NCI-H2029 treated with DMSO at 0.1 percent for 48 hours (cell line): ENCODE measurements at regions not wholly inside any gene's neighbourhood (a gene's known extent, or its start where the extent isn't known, plus 50 kb on each side); places are given as distances from the start of the nearest gene placed in this dataset.
A peak's percentile ranks its signal among the peaks of the same experiment; 100 is the strongest.
"Not testable (repeated sequence)": the region's sequence is repeated elsewhere in the genome, so short reads cannot be mapped to it uniquely, and the experiment has no call there.

Experiments used
- DNase-seq: peaks from one replicate; lab custom pipeline; 2025; lab: John Stamatoyannopoulos, UW

DNA sequence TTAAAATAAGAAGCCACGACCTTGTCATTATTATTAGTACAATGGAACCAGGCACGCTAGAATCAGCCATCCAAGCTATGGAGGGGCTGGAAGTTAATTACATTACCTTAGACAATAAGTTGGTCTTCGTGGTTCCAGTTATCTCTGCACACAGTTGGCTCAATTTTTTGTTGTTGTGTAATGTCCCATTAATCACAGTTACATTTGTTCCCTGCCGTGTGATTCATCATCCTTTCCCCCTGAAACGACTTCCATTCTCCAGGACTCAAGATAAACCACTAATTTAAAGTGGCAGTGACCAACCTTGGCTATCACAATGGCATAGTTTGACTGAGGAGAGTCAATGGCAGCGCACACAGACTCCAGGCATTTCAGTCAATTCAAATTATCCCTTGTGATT, 905.0 kb downstream of the RAB28 start:
- no peak for DNase-seq

GRCh38 chr4:12576409-12576808, 907.7 kb downstream of the RAB28 start:
- DNase-seq = no peak

DNA sequence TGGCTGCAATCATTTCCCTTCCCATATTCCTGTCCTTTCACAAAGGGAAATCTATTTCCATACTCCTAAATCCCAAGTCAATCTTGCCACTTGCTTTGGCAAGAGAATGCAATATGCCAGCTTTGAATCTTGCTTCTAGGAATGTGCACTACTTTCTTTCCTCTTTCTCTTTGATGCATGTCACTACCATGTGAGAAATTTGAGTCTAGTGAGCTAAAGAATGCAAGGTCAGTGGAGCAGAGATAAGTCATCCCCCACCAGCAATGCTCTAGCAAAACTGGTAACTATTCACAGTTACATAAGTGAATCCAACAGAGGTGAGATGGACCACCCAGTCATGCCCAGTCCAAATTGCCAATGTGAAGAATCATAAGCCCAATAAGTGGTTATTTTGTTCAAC, 910.4 kb downstream of the RAB28 start:
- no peak for DNase-seq

DNA sequence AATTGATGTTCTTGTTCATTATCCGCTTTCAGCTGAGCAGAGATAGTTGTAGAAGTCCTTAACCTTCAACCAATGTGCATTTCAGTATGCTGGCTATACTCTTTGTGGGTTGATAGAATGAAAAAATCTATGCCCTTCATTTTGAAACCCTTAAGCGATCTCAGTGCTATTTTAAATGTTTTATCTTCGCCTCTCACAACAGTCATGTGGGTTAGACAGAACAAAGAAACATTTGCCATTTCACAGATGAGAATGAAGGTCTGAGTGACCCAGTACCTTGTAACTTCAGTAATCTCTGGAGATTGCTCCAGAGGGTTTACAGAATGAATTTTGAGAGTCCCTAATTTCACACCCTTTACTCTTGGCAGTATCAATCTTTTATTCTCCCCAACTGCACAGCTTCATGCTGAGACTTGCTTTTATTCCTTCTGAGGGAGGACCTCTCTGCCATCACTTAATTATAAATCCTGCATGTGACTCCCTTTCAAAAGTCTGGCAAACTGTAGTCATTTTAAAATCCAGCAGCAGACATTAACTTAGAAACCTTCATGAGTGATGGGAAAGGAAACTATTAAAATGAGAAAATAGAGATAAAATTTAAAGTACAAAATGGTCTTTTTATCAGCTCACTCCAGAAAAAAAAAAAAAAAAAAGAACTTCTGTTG, 921.5 kb downstream of the RAB28 start:
- DNase-seq = no peak

DNA sequence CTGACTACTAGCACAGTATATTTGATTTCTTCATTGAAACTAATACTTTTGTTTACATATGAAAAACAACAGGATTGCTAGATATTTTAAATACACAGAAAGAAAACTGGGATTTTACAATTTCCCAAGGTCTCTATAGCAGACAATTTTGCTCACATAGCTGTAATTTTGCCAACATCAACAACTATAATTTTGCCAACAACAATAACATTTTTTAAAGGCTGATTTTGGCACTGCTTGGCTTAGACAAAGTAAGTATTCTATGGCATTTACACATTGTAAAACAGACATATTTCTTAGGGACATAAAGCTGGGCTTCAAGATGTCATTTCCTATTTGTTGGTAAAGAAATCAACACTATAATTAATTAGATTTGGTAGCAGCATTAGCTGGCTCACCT, 922.1 kb downstream of the RAB28 start:
- DNase-seq = no peak

- DNase-seq = no peak
Measured at GRCh38 chr4:12555011-12555410, 929.1 kb downstream of the RAB28 start.

DNA sequence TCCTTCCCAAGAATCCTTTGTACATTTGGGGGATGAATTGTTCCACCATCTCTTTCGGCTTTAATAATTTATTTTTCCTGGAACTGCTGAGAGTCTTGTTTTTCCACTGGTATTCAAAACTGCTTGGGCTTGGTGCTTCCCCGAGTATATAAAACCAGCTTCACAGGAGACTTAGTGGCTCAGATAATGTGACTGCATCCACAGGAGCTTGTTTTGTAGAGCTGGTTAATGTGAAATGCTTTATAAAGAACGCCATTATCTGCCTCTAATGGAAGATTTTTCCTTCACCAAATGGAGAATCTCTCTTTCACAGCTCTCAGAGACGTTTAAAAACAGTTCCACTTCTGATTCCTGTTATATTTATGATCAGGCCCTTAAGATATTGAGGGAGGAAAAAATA, 935.5 kb downstream of the RAB28 start:
- DNase-seq = no peak

DNA sequence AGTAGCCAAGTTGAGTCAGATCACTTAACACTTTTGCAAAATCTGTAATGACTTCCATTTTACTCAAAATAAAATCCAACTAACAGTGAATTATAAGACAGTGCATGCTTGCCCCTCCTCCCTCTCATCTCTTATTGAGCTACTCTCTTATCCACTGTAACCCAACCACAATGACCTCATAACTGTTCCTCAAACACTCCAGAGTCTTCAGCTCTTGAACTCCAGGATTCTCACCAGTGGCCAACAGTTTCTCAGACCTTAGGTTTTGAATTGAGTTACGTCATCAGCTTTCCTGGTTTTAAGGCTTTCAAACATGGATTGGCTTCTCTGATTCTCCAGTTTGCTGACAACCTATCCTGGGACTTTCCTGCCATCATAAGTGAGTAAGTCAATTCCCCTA, 938.3 kb downstream of the RAB28 start:
- DNase-seq = peak; percentile 35

- no peak for DNase-seq
Measured at GRCh38 chr4:12538162-12538561, 946.0 kb downstream of the RAB28 start.

DNA sequence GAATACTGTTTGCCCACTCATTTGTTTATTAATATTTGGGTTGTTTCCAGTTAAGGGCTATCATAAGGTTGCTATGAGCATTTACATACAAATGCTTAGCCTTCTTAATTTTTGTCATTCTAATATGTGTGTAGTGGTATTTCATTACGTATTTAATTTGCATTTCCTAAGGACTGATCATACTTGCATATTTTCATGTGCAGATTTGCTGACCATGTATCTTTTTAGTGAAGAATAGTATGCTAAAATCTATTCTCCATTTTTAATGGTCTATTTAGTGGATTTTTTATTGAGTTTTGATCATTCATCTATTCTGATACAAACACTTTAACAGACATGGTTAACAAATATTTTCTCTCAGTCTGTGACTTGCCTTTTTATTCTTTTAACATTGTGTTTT, 949.5 kb downstream of the RAB28 start:
- no peak for DNase-seq

- DNase-seq = no peak
Measured at GRCh38 chr4:12519426-12519825, 964.7 kb downstream of the RAB28 start.

DNA sequence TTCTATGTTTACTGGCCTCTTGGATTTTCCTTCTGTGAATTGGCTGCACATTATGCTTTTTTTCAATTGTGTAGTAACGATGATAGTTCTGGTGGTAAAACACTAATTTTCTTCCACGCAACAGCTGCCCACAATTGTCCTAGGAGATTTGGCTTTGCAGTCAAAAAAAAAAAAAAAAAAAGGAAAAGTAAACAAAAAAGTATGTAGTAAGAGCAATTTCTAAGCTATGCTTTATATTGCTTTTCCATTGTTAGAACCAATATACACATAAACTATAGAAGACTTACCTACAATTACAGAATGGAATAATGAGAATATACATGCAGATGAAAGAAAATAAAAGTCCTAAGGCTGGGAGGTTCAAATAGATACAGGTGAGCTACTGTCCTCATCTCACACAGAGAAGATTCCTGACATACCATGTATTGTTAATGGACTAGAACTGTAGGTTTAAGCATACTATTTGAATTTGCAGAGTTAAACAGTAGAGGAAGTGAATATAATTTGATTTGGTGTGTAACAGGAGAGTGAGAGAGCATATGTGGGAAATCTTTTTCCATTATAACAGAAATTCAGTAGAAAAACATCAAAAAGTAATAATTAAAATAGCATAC, 976.2 kb downstream of the RAB28 start:
- no peak for DNase-seq

- DNase-seq = no peak
Measured at GRCh38 chr4:12500409-12500808, 983.7 kb downstream of the RAB28 start.

DNA sequence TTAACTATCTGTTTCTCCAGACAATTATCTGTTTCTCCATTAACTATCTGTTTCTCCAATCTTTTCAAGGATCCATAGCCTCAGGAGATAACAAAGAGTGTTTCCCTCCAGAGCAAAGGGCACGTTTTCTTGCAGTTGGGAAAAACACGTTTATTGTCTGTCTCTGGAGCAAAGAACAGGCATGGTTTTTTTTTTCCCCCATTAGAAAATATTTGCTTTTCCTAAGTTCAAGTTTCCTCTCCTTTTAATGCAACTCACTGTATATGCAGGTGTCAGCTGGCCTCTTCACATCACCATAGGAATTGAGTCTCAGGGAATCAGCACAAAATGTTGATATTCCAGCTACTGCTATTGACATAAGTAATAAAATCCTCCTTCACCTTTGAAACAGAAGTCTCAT, 984.4 kb downstream of the RAB28 start:
- peak; percentile 28 for DNase-seq

DNA sequence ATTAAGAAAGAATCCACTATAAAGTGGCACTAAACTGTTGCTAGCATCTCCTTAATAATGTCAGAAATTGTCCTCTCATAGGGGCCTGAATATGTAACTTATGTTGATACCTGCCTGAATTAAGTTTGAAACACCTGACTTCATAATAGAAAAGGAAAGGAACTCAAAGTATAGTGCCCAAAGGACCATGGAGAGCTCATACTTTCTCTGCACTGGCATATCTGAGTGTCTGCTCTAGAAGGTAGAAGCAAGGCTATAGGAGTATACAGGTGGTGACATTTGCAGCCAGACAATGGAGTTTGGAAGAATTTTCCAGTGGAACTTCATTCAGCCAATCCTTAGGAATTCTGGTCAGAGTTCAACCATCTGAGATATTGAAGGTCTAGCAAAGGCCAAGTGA, 988.9 kb downstream of the RAB28 start:
- no peak for DNase-seq

DNA sequence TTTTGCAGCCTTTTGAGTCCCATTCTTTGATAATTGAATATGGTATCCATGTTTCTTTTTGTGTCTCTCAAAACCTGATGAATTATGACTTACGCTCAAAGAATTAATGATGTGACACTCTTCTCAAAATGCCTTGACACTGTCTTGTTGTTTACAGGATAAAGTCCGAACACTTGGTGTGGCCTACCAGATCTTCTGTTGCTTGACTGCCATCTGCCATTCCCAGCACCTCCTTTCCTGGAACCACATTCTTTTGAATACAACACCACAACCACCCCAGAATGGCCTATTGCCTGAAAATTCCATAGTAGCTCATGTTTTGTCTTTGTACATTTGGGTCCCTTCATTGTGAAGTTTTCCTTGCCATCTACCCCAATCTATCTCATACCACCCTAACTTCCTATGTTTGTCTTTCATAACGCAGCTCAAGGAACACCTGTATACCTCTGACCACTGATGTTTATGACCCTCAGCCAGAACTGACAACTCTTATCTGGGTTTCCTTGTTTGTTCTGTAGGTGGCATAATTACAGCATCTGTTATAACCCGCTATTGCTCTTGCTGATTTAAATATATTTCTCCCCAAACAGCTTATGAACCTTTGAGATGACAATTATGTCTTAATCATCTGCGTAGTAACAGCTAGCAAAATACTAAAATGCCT, 991.3 kb downstream of the RAB28 start:
- DNase-seq = no peak

- no peak for DNase-seq
Measured at GRCh38 chr4:12488672-12489071, 995.5 kb downstream of the RAB28 start.

DNA sequence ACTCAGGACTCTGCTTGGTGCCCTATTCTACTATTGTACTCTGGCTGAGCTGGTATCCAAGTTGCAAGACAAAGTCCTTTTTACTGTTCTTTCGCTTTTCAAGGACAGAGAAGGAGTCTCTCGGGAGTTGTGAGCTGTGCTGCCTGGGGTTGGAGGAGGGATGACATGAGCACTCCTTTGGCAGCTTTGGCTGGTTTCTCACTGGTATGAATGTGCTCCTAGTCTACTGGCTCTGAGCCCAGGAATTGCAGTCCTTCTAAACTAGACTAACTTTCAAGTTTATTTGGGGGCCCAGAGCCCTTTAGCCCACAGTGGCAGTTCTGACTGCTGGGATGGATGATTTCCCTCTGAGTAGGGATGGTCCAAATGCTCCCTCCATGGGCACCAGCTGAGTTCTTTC, 997.1 kb downstream of the RAB28 start:
- DNase-seq = no peak

- DNase-seq = no peak
Measured at GRCh38 chr4:12472087-12472486, 1012.1 kb downstream of the RAB28 start.

DNA sequence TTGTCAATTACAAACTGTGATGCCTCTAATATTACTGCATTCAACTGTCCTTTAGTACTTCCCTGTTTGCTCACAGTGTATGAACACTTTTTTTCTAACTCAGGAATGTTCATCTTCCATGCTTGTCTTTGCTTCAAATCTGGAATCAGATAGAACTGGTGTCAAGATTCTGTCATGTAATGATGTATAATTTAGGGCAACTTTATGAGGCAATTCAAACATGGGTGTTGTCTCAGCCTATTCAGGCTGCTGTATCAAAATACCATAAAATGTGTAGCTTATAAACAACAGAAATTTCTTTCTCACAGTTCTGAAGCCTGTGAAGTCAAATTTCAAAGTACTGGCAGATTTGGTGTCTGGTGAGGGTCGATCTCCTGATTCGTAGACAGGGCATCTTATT, 1012.9 kb downstream of the RAB28 start:
- no peak for DNase-seq

DNA sequence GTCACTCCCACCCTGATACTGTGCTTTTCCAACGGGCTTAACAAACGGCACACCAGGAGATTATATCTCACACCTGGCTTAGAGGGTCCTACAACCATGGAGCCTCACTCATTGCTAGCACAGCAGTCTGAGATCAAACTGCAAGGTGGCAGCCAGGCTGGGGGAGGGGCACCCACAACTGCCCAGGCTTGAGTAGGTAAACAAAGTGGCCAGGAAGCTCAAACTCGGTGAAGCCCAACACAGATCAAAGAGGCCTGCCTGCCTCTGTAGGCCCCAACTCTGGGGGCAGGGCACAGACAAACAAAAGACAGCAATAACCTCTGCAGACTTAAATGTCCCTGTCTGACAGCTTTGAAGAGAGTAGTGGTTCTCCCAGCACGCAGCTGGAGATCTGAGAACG, 1022.6 kb downstream of the RAB28 start:
- not testable (repeated sequence) for DNase-seq

DNA sequence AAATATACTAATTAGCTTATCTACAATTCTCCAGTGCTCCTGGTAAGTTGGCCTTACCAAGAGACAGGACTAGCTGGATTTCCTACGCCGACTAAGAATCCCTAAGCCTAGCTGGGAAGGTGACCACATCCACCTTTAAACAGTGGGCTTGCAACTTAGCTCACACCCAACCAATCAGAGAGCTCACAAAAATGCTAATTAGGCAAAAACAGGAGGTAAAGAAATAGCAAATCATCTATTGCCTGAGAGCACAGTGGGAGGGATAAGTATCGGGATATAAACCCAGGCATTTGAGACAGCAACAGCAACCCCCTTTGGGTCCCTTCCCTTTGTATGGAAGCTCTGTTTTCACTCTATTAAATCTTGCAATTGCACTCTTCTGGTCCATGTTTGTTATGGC, 1025.0 kb downstream of the RAB28 start:
- DNase-seq = no peak

- DNase-seq = no peak
Measured at GRCh38 chr4:12458621-12459020, 1025.5 kb downstream of the RAB28 start.

- no peak for DNase-seq
Measured at GRCh38 chr4:12452291-12452690, 1023.6 kb upstream of the HS3ST1 start.
